H1 (cell line): ENCODE measurements at regions not wholly inside any gene's neighbourhood (a gene's known extent, or its start where the extent isn't known, plus 50 kb on each side); places are given as distances from the start of the nearest gene placed in this dataset.

Experiments used
- CTCF ChIA-PET: fragments of 300-600 bp; sonication (Branson Sonifier 250); formaldehyde crosslinking; loops from one replicate; lab custom pipeline; 2021; ENCODE audit not compliant: partially characterized antibody; lab: Charles Lee
- POLR2A ChIA-PET: fragments of 300-600 bp; sonication (Branson Sonifier 250); formaldehyde crosslinking; loops from one replicate; lab custom pipeline; 2021; ENCODE audit warnings: inconsistent platforms; ENCODE audit not compliant: partially characterized antibody; lab: Charles Lee
- DNase-seq, 2 experiments: peaks; one replicate each; pipeline versions ENCODE4 v3.0.0 to v3.0.0-alpha.2; 2010 to 2022; ENCODE audit warnings: low spot score in 2 of 2, low read depth in 1 of 2, mixed read lengths in 1 of 2
- FAIRE-seq: peaks from 2 replicates; lab custom pipeline; 2011; peaks lifted over from hg19 to GRCh38; lab: Jason Lieb, UNC
- H2AFZ ChIP-seq: 2 replicates; pipeline ENCODE4 v1.8.1; 2012; ENCODE audit warnings: low read length, inconsistent platforms
- H2AK5ac ChIP-seq: 2 replicates; pipeline ENCODE4 v1.6.1; 2013; ENCODE audit warnings: low read depth, low read length
- H2BK120ac ChIP-seq: replicated peaks from 2 replicates; pipeline ENCODE3; 2013; ENCODE audit warnings: low read depth, low read length, inconsistent platforms
- H2BK12ac ChIP-seq: 2 replicates; pipeline ENCODE4 v1.6.1; 2013; ENCODE audit warnings: low read depth, low read length
- H2BK15ac ChIP-seq: 2 replicates; pipeline ENCODE4 v1.6.1; 2013; ENCODE audit warnings: low read length
- H2BK20ac ChIP-seq: 2 replicates; pipeline ENCODE4 v1.6.1; 2013; ENCODE audit warnings: low read length
- H2BK5ac ChIP-seq: 2 replicates; pipeline ENCODE4 v1.6.1; 2013; ENCODE audit warnings: low read depth, low read length
- H3K14ac ChIP-seq: 2 replicates; pipeline ENCODE4 v1.6.1; 2013; ENCODE audit warnings: inconsistent platforms; ENCODE audit not compliant: insufficient read length
- H3K18ac ChIP-seq: 2 replicates; pipeline ENCODE4 v1.6.1; 2013; ENCODE audit warnings: low read length; ENCODE audit errors: extremely low read depth
- H3K23ac ChIP-seq: 2 replicates; pipeline ENCODE4 v1.6.1; 2013; ENCODE audit warnings: inconsistent platforms; ENCODE audit not compliant: insufficient read length
- H3K23me2 ChIP-seq: 2 replicates; pipeline ENCODE4 v1.6.1; 2013; ENCODE audit warnings: low read depth, low read length
- H3K27ac ChIP-seq: 2 replicates; pipeline ENCODE4 v1.6.1; 2011; ENCODE audit warnings: low read depth, low read length, inconsistent platforms
- H3K27me3 ChIP-seq, 4 experiments: replicated peaks in 1 of 4; 1 replicate in 1 of 4; 2 replicates in 3 of 4; pipeline versions ENCODE4 v1.6.1 to v1.8.1; 2011 to 2013; ENCODE audit warnings: low read length in 3 of 4, mild to moderate bottlenecking in 3 of 4, inconsistent platforms in 2 of 4, mixed read lengths in 2 of 4, moderate library complexity in 1 of 4; ENCODE audit not compliant: control insufficient read depth in 3 of 4, insufficient read depth in 3 of 4; ENCODE audit errors: extremely low read depth in 1 of 4
- H3K36me3 ChIP-seq, 4 experiments: 2 replicates each; pipeline versions ENCODE4 v1.6.1 to v1.8.1; 2011 to 2013; ENCODE audit warnings: mild to moderate bottlenecking in 4 of 4, low read length in 3 of 4, moderate library complexity in 2 of 4, control low read depth in 1 of 4, inconsistent platforms in 1 of 4; ENCODE audit not compliant: insufficient read depth in 4 of 4, control insufficient read depth in 2 of 4
- H3K4ac ChIP-seq: replicated peaks from 2 replicates; pipeline ENCODE3; 2013; ENCODE audit warnings: low read length, low read depth, mixed read lengths, inconsistent platforms; ENCODE audit not compliant: insufficient read length
- H3K4me1 ChIP-seq, 4 experiments: replicated peaks in 1 of 4; 1 replicate in 1 of 4; 2 replicates in 3 of 4; pipeline versions ENCODE4 v1.6.1 to v1.8.1; 2011 to 2013; ENCODE audit warnings: low read length in 3 of 4, inconsistent platforms in 2 of 4, mixed read lengths in 1 of 4; ENCODE audit not compliant: insufficient read depth in 4 of 4, control insufficient read depth in 3 of 4
- H3K4me2 ChIP-seq, 2 experiments: 2 replicates each; pipeline versions ENCODE4 v1.6.1 to v1.8.1; 2011 to 2013; ENCODE audit warnings: low read depth in 2 of 2, low read length in 2 of 2, control low read depth in 1 of 2, inconsistent platforms in 1 of 2, mild to moderate bottlenecking in 1 of 2; ENCODE audit not compliant: insufficient read depth in 1 of 2
- H3K4me3 ChIP-seq, 4 experiments: fragments of 200-600, 300-600 bp in 1 of 4; sonication (generic), shearing (Covaris generic), sonication (Bioruptor Twin) in 1 of 4; 2 replicates each; pipeline versions ENCODE4 v1.5.1 to v1.8.1; 2011 to 2016; ENCODE audit warnings: low read length in 4 of 4, low read depth in 3 of 4, control low read depth in 2 of 4, inconsistent platforms in 2 of 4, mild to moderate bottlenecking in 2 of 4, mixed read lengths in 1 of 4, moderate library complexity in 1 of 4; ENCODE audit not compliant: insufficient read depth in 2 of 4; ENCODE audit errors: extremely low read depth in 1 of 4
- H3K56ac ChIP-seq: replicated peaks from 2 replicates; pipeline ENCODE3; 2013; ENCODE audit warnings: low read depth, mild to moderate bottlenecking, mixed read lengths, low read length, inconsistent platforms; ENCODE audit not compliant: insufficient read length
- H3K79me1 ChIP-seq: 2 replicates; pipeline ENCODE4 v1.6.1; 2013; ENCODE audit warnings: low read depth, low read length, control low read depth
- H3K79me2 ChIP-seq, 2 experiments: 2 replicates each; pipeline versions ENCODE4 v1.6.1 to v1.8.1; 2012 to 2013; ENCODE audit warnings: low read length in 2 of 2, mild to moderate bottlenecking in 2 of 2, inconsistent platforms in 1 of 2; ENCODE audit not compliant: insufficient read depth in 2 of 2, control insufficient read depth in 1 of 2
- H3K9ac ChIP-seq, 4 experiments: replicated peaks in 1 of 4; 1 replicate in 1 of 4; 2 replicates in 3 of 4; pipeline versions ENCODE4 v1.6.1 to v1.8.1; 2011 to 2013; ENCODE audit warnings: low read depth in 3 of 4, low read length in 3 of 4, control low read depth in 2 of 4, mild to moderate bottlenecking in 2 of 4, moderate library complexity in 2 of 4, inconsistent platforms in 1 of 4; ENCODE audit errors: extremely low read depth in 1 of 4
- H3K9me3 ChIP-seq, 2 experiments: 2 replicates each; pipeline versions ENCODE4 v1.6.1 to v1.8.1; 2012 to 2013; ENCODE audit warnings: mild to moderate bottlenecking in 2 of 2, moderate library complexity in 2 of 2, control low read depth in 1 of 2, inconsistent platforms in 1 of 2, low read depth in 1 of 2, low read length in 1 of 2, mixed read lengths in 1 of 2; ENCODE audit not compliant: insufficient read depth in 2 of 2
- H4K20me1 ChIP-seq, 2 experiments: replicated peaks in 1 of 2; 2 replicates each; pipeline versions ENCODE3 to v1.8.1; 2011 to 2013; ENCODE audit warnings: inconsistent platforms in 2 of 2, low read length in 2 of 2, mild to moderate bottlenecking in 1 of 2; ENCODE audit not compliant: insufficient read depth in 2 of 2, control insufficient read depth in 1 of 2
- H4K5ac ChIP-seq: 2 replicates; pipeline ENCODE4 v1.6.1; 2013; ENCODE audit warnings: low read length, low read depth, mixed read lengths, inconsistent platforms; ENCODE audit not compliant: insufficient read length
- H4K8ac ChIP-seq: 2 replicates; pipeline ENCODE4 v1.8.0; 2013; ENCODE audit warnings: mild to moderate bottlenecking, moderate library complexity, low read length, inconsistent platforms; ENCODE audit not compliant: insufficient read depth; ENCODE audit errors: extremely low read depth
- H4K91ac ChIP-seq: replicated peaks from 2 replicates; pipeline ENCODE3; 2013; ENCODE audit warnings: low read length, mixed read lengths, inconsistent platforms; ENCODE audit not compliant: insufficient read length
- BACH1 ChIP-seq: IDR thresholded peaks from 2 replicates; pipeline ENCODE4 v1.6.1; 2012; ENCODE audit warnings: low read length, improper control_type of control experiment
- CBX8 ChIP-seq: fragments of 300-800, 300-1000 bp; sonication (generic); IDR thresholded peaks from 2 replicates; pipeline ENCODE4 v1.7.1; 2016; ENCODE audit warnings: low read depth, low read length, borderline replicate concordance
- EZH2 ChIP-seq: fragments of 200-600 bp; sonication (generic); IDR thresholded peaks from 2 replicates; pipeline ENCODE4 v1.7.1; 2012; ENCODE audit warnings: low read depth, mild to moderate bottlenecking, moderate library complexity, low read length, inconsistent platforms; ENCODE audit not compliant: severe bottlenecking
- FOSL1 ChIP-seq: IDR thresholded peaks from 2 replicates; pipeline ENCODE4 v1.6.1; 2011; ENCODE audit warnings: mild to moderate bottlenecking, low read depth, low read length, moderate library complexity; ENCODE audit not compliant: insufficient read depth
- KDM5A ChIP-seq: fragments of 200-600 bp; IDR thresholded peaks from 2 replicates; pipeline ENCODE4 v1.7.1; 2012; ENCODE audit warnings: mild to moderate bottlenecking, low read length, inconsistent platforms, mixed read lengths
- RFX5 ChIP-seq: IDR thresholded peaks from 2 replicates; pipeline ENCODE4 v1.6.1; 2011; ENCODE audit warnings: low read depth, low read length, improper control_type of control experiment, borderline replicate concordance
- WGBS, 2 experiments: shearing (Covaris generic) in 1 of 2; methylation state at CpG; one replicate each; pipeline versions ENCODE4 v1.1.6 to v1.1.7; 2013 to 2015; ENCODE audit warnings: low lambda C conversion rate in 2 of 2, mixed read lengths in 2 of 2, inconsistent platforms in 1 of 2, low coverage in 1 of 2, missing lambda C conversion rate in 1 of 2; ENCODE audit not compliant: insufficient replicate concordance in 2 of 2, insufficient coverage in 1 of 2, insufficient read length in 1 of 2; ENCODE audit errors: extremely low coverage in 1 of 2, missing lambda C conversion rate in 1 of 2; 5-methylcytosine and 5-hydroxymethylcytosine counted together
- TF ChIP-seq, protein P1 (sequence below): IDR thresholded peaks from 2 replicates; pipeline ENCODE4 v1.6.1; 2011; ENCODE audit warnings: low read depth, mild to moderate bottlenecking, low read length; ENCODE audit not compliant: insufficient read depth
- TF ChIP-seq, protein P2 (sequence below): IDR thresholded peaks from 2 replicates; pipeline ENCODE4 v1.6.1; 2012; ENCODE audit warnings: inconsistent platforms

DNA sequence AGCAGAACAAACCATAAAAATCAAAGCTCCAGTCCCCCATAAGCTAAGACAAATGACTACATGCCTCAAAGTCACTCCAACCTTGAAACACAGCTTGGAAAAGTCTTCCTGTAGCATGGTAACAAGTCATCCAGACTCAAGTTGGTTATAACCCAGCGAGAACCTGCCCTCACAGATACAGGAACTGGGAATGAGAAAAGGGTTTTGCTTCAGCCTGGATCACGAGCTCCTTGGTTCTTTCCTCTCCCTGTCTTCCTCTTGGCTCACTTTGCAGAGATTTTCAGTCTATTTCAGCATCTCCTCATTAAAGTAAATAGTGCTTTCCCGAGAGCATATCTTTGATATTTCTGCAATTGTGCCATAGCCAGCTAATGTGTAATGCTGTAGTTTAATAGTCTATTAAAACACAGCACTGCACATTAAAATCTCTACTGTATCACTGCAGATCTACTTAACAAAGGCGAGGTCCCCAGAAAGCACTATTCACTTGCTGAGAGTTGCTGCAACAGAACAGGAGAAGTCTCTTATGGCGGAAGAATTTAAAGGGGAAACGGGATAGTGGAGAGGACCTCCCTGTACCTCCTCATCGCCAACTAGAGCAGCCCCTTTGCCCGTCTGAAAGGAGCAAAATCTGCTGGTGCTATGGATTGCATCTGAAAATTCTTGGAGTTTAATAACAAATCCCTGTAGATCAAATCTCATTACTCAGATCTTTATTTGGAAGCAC is 249.3 kb upstream of the GATB start:
- Histone ChIP-seq H3K4me2 (no peak overlapping the region), H3K56ac (no peak overlapping the region), H4K20me1 (no peaks in the 10 kb centered on the region), H3K14ac (no peak overlapping the region), H3K27ac (no peak overlapping the region), H2AFZ (peak overlapping the region; percentile 73; the same call in 1 of the 2 replicates), H3K4me3 (no peak overlapping the region), H3K27me3 (no peaks in the 10 kb centered on the region), H2BK12ac (no peak overlapping the region), H4K5ac (no peak overlapping the region), H3K9me3 (peaks cover 7% of the 10 kb centered on the region in 2 experiments; a peak in 1 of 4 replicates), H3K79me1 (no peaks in the 10 kb centered on the region), H2BK15ac (no peak overlapping the region), H3K36me3 (no peaks in the 10 kb centered on the region), H3K23ac (no peak overlapping the region), H2BK120ac (no peak overlapping the region), H4K8ac (no peak overlapping the region), H3K23me2 (no peaks in the 10 kb centered on the region; the same call in 1 of the 2 replicates), H4K91ac (no peak overlapping the region), H2AK5ac (no peak overlapping the region), H3K79me2 (no peaks in the 10 kb centered on the region), H2BK20ac (no peak overlapping the region), H3K4me1 (peaks cover 5 to 18% (median 14%) of the 10 kb centered on the region in 4 experiments; a peak in 6 of 7 replicates), H3K4ac (no peak overlapping the region), H2BK5ac (no peak overlapping the region; the same call in 1 of the 2 replicates), H3K9ac (no peak overlapping the region), H3K18ac (no peak overlapping the region)
- ChIA-PET POLR2A (interaction anchor here (1.3 to 2.1 kb wide), 2 partner anchors 10 to 36 kb away, joined by 3 to 5 read pairs; no protein-coding TSS in a partner anchor), CTCF (interaction anchor here (0.5 to 1.1 kb wide), 6 partner anchors 12 to 188 kb away, joined by 3 to 6 read pairs (median 3); no protein-coding TSS in a partner anchor)
- FAIRE-seq (no peak), DNase-seq (no peak)
- TF ChIP-seq FOSL1: no peak
- TF ChIP-seq CBX8: no peak
- TF ChIP-seq, protein P1, sequence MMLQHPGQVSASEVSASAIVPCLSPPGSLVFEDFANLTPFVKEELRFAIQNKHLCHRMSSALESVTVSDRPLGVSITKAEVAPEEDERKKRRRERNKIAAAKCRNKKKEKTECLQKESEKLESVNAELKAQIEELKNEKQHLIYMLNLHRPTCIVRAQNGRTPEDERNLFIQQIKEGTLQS: no peak
- TF ChIP-seq BACH1: no peak
- TF ChIP-seq EZH2: no peak
- TF ChIP-seq RFX5: no peak
- TF ChIP-seq KDM5A: no peak
- TF ChIP-seq, protein P2, sequence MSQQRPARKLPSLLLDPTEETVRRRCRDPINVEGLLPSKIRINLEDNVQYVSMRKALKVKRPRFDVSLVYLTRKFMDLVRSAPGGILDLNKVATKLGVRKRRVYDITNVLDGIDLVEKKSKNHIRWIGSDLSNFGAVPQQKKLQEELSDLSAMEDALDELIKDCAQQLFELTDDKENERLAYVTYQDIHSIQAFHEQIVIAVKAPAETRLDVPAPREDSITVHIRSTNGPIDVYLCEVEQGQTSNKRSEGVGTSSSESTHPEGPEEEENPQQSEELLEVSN: no peak
- 69% methylated on average over 8 of the region's 8 CpGs; no CpG with 5 or more reads in 1 of the 2 experiments for WGBS, 2 experiments
